NCI-H2196 treated with DMSO at 0.1 percent for 48 hours (cell line): ENCODE measurements at regions not wholly inside any gene's neighbourhood (a gene's known extent, or its start where the extent isn't known, plus 50 kb on each side); places are given as distances from the start of the nearest gene placed in this dataset.
"Not testable (repeated sequence)": the region's sequence is repeated elsewhere in the genome, so short reads cannot be mapped to it uniquely, and the experiment has no call there.

Experiments
- DNase-seq: peaks from one replicate; lab custom pipeline; 2025; ENCODE audit not compliant: unreplicated experiment; lab: John Stamatoyannopoulos, UW

DNA sequence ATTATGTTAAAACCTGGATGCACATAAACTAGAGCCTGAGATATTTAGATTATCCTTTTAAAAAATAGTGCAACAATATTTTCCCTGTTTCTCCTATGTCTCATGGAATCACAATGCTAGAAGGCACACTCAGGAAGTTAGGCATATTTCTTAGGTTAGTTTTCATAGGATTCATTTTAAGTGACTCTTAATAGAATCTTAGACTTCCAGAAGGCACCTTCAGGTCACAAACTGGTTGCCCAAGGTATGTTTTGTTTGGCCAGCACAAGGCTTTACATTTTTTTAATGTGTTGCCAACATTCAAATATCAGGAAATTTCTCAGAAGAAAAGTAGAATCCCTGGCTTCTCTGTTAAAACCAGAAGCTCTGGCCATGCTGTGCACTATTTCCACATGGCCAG is 129.3 kb downstream of the LNPK start:
- DNase-seq = no peak

DNA sequence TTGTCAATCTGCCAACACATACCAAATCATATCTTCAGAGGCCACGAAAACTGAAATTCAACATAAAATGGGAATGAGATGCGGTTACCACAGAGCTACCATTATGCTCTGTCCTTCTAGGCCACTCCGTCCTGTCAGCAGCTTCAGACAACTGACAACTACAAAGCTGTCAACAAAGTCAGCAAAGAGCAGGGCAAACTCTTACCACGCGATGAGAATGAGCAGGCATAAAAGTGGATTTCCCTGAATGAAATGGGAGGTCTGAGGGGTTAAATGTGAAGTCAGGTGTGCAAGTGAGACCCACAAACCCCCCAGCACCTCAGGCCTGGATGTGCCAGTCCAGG is 130.1 kb downstream of the LNPK start:
- DNase-seq = no peak

DNA sequence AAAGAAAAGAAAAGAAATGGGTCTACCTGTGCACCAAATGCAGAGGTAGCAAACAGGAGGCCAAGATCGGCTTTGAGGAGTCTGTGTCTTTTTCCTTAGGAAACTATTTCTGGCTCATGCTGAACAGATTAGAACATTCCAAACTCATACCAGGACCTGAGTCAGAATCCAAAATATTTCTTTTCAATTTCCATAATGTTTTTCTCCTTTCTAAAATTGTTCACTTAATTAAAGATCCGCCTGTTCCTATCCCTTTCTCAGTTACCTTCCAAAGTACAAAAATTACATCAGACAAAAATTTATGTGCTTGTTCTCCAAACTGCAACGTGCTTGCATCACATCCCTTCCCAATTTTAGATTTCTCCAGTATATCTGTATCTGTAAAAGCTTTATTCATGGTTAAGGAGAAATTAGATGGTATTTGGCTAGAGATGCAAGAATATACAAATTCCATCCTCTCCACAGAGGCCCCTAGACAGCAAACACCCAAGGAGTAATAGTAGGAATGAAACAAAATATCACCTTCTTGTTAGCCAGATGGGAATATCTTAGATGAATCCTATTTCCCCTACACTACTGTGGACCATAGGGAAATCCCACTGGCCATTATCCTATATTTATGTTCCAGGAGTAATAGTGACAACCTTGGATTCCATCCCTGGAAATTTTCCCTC is 130.6 kb downstream of the LNPK start:
- no peak for DNase-seq

DNA sequence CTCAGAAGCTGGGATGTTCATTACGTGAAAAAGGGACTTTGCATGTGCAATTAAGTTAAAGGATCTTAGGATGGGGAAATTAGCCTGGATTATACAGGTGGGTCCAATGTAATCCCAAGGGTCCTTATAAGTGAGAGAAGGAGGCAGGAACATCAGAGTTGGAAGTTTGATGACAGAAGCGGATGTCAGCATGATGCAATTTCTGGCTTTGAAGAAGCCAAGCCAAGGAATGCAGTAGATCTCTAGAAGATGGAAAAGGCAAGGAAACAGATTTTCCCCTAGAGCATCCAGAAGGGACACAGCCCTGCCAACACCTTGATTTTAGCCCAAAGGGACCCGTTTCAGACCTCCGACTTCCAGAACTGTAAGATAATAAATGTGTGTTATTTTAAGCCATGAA is 136.4 kb downstream of the LNPK start:
- DNase-seq = no peak

DNA sequence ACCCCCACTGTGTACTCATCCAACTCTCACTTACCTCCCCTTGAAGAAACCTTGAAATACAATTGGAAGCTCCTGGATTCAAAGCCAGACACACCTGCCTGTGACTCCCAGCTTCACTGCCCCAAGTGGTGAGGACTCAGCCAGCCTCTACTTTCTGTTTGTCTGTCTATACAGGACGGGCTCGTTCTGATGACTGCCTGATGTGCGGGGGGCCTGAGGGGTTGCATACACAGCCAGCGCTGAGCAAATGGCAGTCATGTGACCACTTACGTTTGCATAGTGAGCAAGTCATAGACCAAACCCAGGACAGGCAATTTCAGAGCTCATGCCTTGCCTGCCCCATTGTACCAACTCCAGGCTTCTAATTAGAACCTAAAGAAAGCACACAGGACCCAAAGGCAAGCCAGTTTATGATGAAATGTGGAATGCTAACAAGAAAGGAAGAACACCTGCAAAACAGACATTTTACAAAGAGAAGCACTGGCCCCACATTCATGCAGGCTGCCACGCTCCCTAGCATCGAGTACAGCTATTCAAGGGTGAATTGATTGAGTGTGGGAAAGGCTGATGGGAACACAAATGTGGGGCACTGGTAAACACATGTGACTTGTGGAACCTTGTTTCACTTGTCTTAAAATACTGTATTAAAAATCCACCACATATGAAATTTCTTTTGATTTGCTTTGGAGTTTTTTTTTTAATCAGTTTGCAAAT is 137.8 kb downstream of the LNPK start:
- DNase-seq = no peak

DNA sequence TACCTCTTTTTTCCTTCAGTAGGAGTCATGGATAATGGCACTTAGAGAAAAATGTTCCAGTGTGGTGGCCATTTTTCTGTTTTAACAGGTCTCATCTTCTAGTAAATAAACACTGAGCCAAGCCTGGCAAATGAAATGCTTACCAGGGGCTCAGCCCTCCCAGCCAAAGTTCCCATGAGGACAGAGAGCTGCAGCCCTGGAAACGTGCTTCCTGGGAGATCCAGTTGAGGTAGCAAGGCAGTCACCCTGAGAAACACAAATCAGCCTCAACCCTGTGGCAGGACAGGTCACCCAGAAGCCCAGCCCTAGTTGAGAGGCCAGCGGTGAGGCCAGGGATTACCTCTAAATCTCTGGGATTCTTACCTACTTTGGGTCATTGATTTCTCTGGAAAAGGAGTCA is 140.1 kb downstream of the LNPK start:
- DNase-seq = no peak

DNA sequence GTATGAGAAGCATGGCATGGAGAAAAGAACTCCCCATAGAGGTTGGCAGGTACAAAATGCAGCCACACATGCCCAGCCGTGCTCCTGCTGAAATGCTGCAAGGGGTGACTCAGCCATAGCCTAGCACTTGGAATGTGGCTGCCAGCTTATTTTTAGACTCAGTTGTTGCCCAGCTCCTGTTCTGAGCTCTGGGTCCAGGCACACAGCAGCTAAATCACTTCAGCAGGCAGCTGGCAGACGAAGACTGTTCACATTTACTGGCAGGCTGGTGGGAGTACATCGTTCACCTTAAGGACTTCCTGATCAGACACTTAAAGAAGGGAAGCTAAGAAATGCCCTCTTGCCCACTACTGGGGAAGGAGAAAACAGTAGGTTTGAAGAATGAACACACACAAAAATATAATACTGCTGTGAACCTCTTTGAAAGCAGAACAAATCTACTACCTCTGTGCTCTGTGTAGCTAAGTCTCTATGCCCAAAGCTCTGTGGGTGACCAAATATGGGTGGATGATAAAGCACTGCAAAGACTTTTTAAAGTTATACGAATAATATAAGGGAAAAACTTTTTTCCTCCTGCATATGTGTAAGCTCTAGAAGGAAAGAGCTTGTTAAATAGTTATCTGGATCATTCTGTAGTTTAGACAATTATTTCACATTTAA is 146.1 kb downstream of the LNPK start:
- no peak for DNase-seq

DNA sequence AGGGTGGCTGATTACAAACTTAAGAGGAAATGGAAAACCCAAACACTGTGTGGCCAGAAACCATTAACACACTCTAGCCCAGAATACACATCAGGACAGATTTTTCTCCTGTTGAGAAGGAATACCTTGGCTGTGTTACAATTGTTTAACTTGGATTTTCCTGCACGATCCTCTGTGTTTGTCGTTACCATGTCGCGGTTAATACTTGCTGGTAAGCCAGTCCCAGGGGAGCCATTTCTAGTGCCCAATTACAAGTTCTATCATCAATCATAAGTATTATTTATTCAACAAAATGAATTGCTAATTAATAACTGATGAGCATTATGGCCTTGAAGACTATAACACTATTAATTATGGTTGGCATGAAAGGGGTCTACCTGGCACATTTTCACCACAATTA is 146.8 kb downstream of the LNPK start:
- no peak for DNase-seq

DNA sequence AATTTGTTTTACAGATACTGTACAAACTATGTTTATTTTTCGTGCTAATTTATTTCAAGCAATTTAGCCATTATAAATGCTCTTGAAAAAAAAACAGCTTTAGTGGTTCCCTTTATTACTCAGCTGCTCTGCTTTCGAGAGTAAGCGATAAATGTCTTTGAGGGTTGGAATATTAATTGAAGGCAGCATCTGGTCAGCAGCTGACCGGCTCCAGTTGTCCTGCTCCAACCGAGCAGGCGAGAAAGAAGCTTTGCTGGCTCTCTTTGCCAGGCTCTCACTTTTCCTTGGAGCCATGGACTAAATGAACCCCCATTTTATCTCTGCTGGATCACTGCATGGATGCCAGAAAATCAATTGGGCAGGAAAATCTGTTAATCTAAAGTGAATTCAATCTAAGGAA is 147.4 kb downstream of the LNPK start:
- no peak for DNase-seq

DNA sequence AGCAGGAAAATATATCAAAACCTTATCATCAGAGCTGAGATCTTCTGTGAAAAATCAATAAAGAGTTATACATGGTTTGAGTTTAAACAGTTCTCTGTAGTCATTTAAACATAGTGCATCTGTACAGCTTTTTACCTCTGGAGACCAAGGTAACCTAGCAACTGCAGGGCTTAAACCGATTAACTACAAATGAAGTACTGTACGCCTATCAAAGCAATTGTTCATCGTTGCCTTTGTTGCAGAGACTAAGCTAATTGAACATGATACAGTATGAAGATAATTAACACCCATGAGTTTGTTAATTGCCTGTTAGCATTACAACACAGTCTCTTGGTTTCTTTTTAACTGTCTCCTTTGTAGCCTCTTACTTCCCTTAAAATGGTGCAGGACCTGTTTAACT is 147.9 kb downstream of the LNPK start:
- DNase-seq = no peak

DNA sequence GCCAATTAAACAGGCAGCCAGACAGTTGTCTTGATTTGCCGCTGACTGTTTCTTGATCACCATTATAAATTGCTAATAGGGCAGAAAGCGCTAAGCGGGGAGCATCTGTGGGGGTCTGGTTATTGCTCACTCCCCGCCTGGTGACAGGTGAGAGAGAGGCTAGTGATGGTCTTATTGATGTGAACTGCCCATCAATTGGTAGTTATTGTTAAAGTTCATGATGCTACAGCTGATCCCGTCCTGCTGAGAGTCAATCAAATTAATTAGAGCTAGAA is 148.5 kb downstream of the LNPK start:
- DNase-seq = no peak

DNA sequence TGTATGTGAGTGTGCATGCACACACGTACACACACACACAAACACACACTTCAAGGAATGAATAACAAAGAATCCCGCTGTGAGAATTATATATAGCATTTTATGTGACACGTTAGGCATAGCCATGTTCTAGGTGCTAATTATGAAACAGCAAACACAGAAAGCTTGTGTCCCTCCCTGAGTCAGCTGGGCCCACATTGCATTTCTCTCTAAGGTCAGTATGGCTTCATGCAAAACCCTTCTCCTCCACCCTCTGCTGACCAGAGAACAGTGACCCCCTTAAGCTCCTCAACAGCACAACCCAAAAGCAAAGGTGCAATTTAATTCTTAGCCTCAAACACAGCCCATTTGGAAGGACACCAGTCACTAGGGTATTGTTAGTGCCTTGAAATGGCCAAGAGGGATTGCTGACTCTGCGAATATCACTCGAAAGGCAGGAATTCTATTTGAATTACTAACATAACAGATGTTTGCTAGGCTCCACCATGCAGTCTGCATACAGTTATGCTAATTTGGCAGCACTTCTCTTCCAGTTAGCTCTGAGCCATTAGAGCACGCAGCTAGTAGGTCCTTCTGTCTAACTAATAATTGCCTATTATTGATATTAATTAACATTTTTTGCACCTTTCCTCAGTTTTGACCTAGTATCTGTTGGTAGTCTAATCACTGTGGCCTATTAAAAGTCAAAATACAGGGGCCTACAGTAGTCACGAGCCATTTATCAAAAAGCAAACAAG is 149.0 kb downstream of the LNPK start:
- DNase-seq = no peak

DNA sequence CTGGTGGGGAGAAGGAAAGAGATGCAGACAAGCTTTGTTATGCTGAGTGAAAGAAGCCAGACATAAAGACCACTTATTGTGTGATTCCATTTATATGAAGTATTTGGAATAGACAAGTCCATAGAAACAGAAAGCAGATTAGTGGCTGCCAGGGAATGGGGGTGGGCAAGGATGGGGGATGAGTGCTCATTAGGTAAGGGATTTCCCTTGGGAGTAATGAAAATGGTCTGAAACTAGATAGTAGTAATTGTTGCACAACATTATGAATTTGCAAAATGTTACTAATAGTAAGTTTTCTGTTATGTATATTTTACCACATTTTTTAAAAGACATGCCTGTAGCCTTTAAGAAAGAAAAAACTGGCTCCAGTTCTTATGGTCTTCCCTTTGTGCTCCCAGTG is 154.9 kb downstream of the LNPK start:
- DNase-seq = no peak

DNA sequence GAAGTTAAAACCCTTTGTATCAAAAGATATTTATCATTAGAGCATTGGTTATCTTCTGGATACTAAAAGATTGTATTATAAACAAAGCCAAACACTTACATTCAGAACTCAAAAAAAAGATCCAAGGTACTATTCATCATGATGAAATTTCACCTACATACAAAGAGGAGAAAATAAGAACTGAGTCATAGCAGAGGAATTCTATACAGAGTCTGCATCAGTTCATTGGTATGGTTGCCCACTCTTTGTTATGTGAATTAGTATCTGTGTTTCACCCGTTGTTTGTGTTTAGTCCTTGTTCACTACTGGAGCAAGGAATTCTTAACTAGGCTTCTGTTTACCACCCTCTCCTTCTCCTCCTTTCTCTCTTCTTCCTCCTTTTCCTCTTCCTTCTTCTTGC is 157.9 kb downstream of the LNPK start:
- no peak for DNase-seq

DNA sequence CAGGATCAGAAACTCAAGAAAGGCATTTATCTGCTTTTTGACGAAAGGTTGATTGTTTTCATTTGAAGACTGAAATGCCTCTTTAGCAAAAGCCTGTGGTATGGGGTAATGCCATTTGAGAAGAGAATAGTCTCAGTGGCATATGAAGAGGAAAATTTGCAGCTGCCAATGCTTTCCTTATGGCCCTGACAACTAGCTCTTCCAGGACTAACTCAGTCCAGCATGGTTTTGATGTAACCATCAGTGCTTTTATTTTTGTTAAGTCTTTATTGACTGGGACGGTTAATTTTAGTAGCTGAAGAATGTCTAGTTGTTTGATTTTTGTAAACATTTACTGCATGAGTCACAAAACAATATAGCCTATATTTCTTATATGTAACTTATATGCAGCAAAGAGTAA is 158.4 kb downstream of the LNPK start:
- DNase-seq = no peak

DNA sequence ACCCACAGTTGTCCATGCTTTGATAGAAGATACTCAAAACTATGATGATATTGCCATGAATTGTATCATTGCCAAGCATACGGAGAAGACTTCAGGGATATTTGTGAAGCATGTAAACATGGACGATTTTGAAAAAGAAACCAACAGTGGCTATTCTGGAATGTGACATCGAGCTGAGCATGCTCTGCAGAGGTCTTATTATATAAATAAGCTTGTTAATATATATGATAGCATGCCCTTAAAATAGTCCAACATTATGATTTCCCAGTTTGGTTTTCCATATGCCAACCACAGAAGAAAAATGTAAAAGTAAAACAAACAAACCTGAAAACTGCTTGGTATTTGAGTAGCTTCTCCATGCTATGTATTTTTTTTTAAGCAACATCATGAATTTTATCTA is 159.1 kb downstream of the LNPK start:
- no peak for DNase-seq

DNA sequence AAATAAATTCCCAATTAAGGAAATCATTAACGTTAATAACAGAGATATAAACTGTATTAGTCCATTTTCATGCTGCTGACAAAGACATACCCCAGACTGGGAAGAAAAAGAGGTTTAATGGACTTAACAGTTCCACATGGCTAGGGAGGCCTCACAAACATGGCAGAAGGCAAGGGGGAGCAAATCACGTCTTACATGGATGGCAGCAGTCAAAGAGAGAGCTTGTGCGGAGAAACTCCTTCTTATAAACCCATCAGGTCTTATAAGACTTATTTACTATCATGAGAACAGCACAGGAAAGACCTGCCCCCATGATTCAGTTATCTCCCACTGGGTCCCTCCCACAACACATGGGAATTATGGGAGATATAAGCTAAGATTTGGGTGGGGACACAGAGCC is 161.3 kb downstream of the LNPK start:
- DNase-seq = not testable (repeated sequence)

DNA sequence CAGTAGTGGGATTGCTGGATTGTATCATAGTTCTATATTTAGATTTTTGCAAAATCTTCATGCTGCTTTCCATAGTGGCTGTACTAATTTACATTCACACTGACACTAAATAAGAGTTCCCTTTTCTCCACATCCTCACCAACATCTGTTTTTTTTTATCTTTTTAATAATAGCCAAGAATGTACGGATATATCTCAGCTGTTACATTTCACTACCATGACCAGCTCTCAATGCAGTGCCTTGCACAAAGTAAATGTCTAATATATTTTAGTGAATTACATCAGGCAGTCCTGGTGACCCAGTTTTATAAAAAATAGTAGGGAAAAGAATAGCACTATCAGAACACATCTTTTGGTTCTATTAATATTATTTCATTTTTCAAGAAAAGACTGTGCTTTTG is 161.8 kb downstream of the LNPK start:
- no peak for DNase-seq

DNA sequence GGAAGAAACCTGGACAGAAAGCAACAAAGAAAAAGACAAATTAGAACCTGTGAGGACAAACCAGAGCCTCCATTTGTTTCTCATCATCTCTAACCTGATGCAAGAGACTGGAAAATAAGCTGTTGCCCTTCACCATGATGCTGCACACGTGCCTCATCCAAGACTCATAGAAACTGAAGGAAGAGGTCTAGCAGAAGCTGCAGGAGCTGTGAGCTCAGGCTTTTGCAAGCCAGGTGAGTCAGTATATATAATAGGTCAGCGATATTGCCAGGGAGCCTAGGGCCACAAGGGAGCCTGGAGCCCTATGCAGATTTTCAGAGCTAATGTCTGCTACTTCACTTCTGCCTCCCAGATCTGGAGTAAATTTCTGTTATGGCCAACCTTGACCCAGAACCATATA is 163.1 kb downstream of the LNPK start:
- no peak for DNase-seq

DNA sequence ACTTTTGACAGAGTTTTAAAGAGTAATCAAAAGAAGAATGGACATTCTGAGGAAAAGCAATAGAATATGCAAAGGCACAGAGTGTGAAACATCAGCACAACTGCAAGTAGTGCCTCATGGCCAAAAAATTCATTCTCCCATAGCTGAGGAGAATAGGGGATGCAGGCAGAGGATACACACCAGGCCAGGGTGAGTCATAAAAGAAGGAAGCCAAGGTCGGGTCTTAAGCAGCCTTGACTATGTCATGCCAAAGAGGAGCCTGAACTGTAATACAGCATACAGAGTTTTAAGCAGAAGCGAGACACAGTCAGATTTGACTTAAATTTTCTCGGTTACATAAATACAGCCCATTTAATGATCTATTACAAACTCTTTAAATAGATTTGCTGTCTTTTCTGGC is 165.0 kb downstream of the LNPK start:
- no peak for DNase-seq

DNA sequence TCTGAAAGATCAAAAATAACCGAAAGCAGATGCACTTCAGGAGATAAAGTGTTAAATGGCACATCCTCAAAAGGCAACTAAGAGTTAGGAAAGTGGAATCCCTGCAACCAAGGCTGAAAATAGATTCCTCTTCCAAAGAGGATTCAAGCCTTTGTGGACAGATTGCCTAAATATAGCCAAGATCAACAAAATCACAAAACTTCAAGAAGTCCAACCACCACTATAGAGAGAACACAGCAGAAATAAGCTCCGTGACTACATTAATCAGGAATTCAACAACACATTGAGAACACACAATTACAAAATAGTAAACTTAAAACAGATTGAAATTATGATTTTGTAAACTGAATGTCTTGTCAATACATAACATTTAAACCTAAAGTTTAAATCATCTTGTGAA is 165.7 kb downstream of the LNPK start:
- no peak for DNase-seq

DNA sequence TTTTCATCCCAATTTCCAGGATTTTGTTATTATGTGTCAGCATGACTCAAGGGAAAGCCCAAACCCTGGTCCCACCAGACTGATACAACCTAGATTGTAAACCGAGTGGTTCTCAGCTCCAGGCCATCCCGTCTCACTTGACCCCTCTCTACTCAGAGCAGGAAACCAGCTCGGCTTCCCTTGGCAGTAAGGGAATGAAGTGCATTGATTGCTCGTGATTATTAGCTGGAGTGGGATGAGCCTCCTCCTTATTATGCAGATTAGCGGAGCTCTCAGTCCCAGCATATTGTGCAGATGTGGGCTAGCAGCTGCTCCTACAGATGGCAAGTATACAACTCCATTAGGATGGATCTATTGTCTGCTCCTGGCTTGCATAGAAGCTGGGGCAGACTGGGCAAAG is 167.6 kb downstream of the LNPK start:
- no peak for DNase-seq
